ENCODE measurements at regions not wholly inside any gene's neighbourhood (a gene's known extent, or its start where the extent isn't known, plus 50 kb on each side); places are given as distances from the start of the nearest gene placed in this dataset.

DNA sequence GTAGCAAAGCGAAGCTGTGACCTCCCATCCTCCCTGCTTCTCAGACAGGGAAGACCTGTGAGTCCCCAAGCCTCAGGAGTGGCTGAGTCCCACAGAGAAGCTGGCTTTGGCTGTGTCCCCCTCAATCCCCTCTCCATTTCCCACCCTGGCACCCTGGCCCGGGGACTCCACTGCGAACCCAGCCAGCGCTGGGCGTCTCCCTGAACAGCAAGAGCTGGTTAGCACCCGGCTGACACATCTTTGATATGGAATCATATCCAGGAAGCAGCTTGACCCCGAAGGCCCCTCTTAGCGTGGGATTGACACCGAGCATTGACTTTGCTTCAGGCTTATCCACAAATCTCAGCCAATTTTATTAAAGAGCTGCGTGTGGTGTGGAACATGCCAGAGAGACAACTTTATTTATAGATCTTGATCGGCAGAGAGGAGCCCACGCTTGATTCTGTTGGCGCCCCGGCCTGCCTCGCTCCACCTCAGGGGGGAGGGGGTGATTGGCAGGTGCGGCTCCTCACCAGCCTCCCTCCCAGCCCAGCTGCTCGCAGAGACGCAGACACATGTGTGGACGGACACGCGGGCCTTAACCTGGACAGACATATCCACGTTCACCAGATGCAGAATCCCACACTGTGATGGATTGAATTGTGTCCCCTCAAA, 120.7 kb upstream of the MVB12B start:
- DNase-seq (ENCODE audit: low spot score) = no peak
- CTCF ChIA-PET = interaction anchor here (0.7 to 1.5 kb wide), 2 partner anchors 302 to 1219 kb away, joined by 4 to 6 read pairs; no protein-coding TSS in a partner anchor
- TF ChIP-seq, protein P1, sequence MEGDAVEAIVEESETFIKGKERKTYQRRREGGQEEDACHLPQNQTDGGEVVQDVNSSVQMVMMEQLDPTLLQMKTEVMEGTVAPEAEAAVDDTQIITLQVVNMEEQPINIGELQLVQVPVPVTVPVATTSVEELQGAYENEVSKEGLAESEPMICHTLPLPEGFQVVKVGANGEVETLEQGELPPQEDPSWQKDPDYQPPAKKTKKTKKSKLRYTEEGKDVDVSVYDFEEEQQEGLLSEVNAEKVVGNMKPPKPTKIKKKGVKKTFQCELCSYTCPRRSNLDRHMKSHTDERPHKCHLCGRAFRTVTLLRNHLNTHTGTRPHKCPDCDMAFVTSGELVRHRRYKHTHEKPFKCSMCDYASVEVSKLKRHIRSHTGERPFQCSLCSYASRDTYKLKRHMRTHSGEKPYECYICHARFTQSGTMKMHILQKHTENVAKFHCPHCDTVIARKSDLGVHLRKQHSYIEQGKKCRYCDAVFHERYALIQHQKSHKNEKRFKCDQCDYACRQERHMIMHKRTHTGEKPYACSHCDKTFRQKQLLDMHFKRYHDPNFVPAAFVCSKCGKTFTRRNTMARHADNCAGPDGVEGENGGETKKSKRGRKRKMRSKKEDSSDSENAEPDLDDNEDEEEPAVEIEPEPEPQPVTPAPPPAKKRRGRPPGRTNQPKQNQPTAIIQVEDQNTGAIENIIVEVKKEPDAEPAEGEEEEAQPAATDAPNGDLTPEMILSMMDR (conservative IDR thresholded peaks at IDR 0.05; ENCODE audit: low read depth) = no peak
- H3K27ac ChIP-seq = no peak overlapping the region
- POLR2A ChIA-PET (ENCODE audit: low non-redundant PET) = no interaction called here

DNA sequence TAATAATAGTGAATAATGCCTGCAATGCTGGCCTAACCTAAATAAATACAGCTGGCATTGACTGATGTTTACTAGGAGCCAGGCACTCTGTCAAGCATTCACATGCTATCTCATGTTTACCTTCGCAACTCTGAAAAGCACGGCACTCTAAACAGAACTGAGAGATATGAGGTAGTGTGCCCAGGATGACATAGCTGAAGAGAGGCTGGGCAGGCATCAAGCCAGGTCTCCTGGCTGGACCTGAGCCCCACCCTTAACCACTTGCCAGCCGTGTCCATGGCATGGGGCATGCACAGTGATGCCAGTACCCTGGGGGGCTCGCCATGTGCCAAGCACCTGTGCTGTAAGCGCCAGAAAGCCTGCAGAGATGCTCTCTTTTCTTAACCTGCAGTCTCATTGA, 119.4 kb upstream of the MVB12B start:
- POLR2A ChIA-PET (ENCODE audit: low non-redundant PET) = no interaction called here
- no peak overlapping the region for H3K27ac ChIP-seq
- TF ChIP-seq, protein P1 (conservative IDR thresholded peaks at IDR 0.05; ENCODE audit: low read depth) = no peak
- CTCF ChIA-PET = interaction anchor here (0.9 kb wide), 1 partner anchor 649 kb away, joined by 3 read pairs; no protein-coding TSS in a partner anchor
- DNase-seq (ENCODE audit: low spot score) = no peak

DNA sequence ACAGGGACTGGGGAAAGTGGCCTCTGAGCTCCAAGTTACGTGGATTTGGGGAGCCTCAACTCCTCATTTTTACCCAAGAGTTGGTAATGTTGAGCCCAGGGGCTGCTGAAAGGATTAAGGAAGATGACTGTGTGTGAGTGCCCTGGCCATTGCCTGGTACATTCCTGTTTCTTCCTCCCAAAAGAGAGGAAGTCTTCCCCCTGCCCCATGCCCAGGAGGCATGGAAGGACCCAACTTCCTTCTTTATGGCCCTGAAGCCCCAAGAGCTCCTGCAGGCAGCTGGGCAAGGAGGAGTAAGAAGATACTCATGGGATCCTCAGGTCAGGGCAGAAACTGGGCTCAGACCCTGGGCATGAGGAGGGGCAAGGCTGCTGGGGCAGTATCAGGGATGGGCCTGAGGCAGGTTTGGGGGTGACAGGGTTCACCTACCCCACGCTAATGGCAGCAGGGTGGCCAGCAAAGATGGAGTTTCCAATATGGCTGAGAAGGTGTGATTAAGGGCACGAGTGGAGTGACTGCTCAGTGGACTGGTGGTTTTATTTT, 118.3 kb upstream of the MVB12B start:
- H3K27ac ChIP-seq = no peak overlapping the region
- TF ChIP-seq, protein P1 (conservative IDR thresholded peaks at IDR 0.05; ENCODE audit: low read depth) = no peak
- no peak for DNase-seq (ENCODE audit: low spot score)
- POLR2A ChIA-PET (ENCODE audit: low non-redundant PET) = no interaction called here
- CTCF ChIA-PET = interaction anchor here (0.9 kb wide), 1 partner anchor 650 kb away, joined by 3 read pairs; no protein-coding TSS in a partner anchor

DNA sequence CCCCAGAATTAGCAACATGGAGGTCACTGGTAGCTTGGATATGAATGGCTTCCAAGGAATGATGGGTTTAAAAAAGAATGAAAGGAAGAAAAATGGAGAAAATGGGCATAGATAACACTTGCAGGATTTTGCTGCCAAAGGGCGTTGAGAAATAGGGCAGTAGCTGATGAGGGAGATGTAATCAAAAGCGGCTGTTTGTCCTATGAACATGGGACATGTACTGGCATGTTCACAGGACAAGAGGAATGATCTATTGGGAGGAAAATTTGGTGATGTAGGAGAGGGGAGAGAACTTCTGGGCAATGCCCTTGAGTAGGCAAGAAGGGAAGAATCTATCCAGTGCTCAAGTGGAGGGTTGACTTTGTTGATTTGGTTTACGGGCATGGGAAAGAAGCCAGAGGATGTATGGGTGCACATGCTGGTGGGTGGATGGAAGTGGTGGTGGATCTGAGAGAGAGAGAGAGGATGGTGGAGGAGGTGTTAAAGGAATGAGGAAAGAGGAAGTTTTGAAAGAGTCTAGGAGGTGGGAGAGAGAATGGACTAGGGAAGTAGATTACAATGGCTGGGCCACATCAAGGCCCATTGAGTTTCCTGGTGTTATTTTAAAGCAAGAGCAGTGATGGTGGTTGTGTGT, 115.1 kb upstream of the MVB12B start:
- TF ChIP-seq, protein P1 (conservative IDR thresholded peaks at IDR 0.05; ENCODE audit: low read depth) = no peak
- H3K27ac ChIP-seq = no peak overlapping the region
- CTCF ChIA-PET = interaction anchor here (0.6 kb wide), 1 partner anchor 194 kb away, joined by 4 read pairs; no protein-coding TSS in a partner anchor
- DNase-seq (ENCODE audit: low spot score) = no peak
- POLR2A ChIA-PET (ENCODE audit: low non-redundant PET) = no interaction called here

DNA sequence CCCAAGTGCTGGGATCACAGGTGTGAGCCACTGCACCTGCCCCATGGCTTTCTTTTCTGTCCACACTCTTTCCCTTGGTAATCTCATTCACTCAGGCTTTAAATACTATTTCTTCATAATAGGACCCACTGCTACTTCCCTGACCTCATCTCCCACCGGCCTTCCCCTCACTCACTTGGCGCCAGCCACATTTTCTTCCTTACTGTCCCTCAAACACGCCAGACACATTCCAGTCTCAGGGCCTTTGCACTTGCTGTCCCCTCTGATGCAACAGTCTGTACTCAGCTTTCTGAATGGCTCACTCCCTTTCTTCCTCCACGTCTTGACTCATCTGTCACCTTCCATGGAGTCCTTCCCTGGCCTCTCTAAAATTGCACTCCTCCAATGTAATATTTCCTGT, 111.1 kb upstream of the MVB12B start:
- POLR2A ChIA-PET (ENCODE audit: low non-redundant PET) = no interaction called here
- DNase-seq (ENCODE audit: low spot score) = no peak
- no peak overlapping the region for H3K27ac ChIP-seq
- CTCF ChIA-PET = interaction anchor here (0.6 kb wide), 1 partner anchor 586 kb away, joined by 3 read pairs; no protein-coding TSS in a partner anchor
- TF ChIP-seq, protein P1 (conservative IDR thresholded peaks at IDR 0.05; ENCODE audit: low read depth) = no peak

DNA sequence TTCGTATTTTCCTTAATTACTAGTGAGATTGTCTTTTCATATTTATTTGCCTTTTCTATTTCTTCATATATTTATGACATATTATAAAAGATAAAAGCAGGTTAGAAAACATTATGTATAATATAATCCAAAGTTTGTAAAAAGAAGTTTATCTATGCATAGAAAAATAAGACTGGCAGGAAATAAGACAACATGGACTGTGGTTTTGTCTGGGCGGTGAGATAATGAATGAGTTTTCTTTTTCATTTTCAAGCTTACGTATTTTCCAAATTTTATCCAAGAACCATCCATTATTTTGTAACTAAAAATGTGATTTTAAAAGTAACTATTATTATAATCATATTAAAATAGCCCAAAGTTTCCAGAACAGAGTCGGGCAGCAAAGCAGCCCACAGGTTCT, 109.8 kb upstream of the MVB12B start:
- no peak for DNase-seq (ENCODE audit: low spot score)
- POLR2A ChIA-PET (ENCODE audit: low non-redundant PET) = no interaction called here
- TF ChIP-seq, protein P1 (conservative IDR thresholded peaks at IDR 0.05; ENCODE audit: low read depth) = no peak
- H3K27ac ChIP-seq = no peak overlapping the region
- CTCF ChIA-PET = interaction anchor here (0.6 to 0.7 kb wide), 2 partner anchors 333 to 623 kb away, joined by 3 read pairs; no protein-coding TSS in a partner anchor

Data from RWPE1 (cell line).